Fibroblast of lung (primary cell): ENCODE measurements at regions not wholly inside any gene's neighbourhood (a gene's known extent, or its start where the extent isn't known, plus 50 kb on each side); places are given as distances from the start of the nearest gene placed in this dataset.

ENCODE experiments used
- DNase-seq, 2 donors: peaks; one replicate each; pipeline versions ENCODE4 v3.0.0 to v3.0.0-alpha.2; 2010; ENCODE audit warnings: low read depth in 2 of 2
- H2AFZ ChIP-seq: 2 replicates; pipeline ENCODE4 v1.5.1; 2012; ENCODE audit warnings: low read length, control low read depth, inconsistent platforms
- H3K27ac ChIP-seq: 2 replicates; pipeline ENCODE4 v1.5.1; 2011; ENCODE audit warnings: low read length, control low read depth; ENCODE audit not compliant: insufficient read depth
- H3K27me3 ChIP-seq: 2 replicates; pipeline ENCODE4 v1.5.1; 2011; ENCODE audit warnings: mild to moderate bottlenecking, low read length; ENCODE audit not compliant: control insufficient read depth, insufficient read depth
- H3K36me3 ChIP-seq: 2 replicates; pipeline ENCODE4 v1.5.1; 2011; ENCODE audit warnings: low read length; ENCODE audit not compliant: control insufficient read depth, insufficient read depth
- H3K4me1 ChIP-seq: 2 replicates; pipeline ENCODE4 v1.5.1; 2011; ENCODE audit warnings: low read length; ENCODE audit not compliant: control insufficient read depth, insufficient read depth; ENCODE audit errors: extremely low read depth
- H3K4me2 ChIP-seq: 2 replicates; pipeline ENCODE4 v1.5.1; 2011; ENCODE audit warnings: low read length, control low read depth; ENCODE audit not compliant: insufficient read depth; ENCODE audit errors: extremely low read depth
- H3K4me3 ChIP-seq, 4 experiments: fragments of 200-600 bp in 1 of 4; sonication (generic) in 1 of 4; replicated peaks in 1 of 4; 2 replicates each; pipeline ENCODE4 v1.5.1; 2011 to 2016; ENCODE audit warnings: low read length in 4 of 4, low read depth in 3 of 4, mild to moderate bottlenecking in 3 of 4, control low read depth in 2 of 4, inconsistent platforms in 1 of 4, mixed read lengths in 1 of 4; ENCODE audit not compliant: insufficient read depth in 1 of 4; ENCODE audit errors: control extremely low read depth in 1 of 4
- H3K79me2 ChIP-seq: 2 replicates; pipeline ENCODE4 v1.5.1; 2012; ENCODE audit warnings: mild to moderate bottlenecking, low read length, inconsistent platforms; ENCODE audit not compliant: control insufficient read depth, insufficient read depth
- H3K9ac ChIP-seq: 2 replicates; pipeline ENCODE4 v1.5.1; 2011; ENCODE audit warnings: mild to moderate bottlenecking, low read length, control low read depth; ENCODE audit not compliant: insufficient read depth
- H3K9me3 ChIP-seq: 2 replicates; pipeline ENCODE4 v1.5.1; 2012; ENCODE audit warnings: low read depth, low read length; ENCODE audit not compliant: control insufficient read depth, insufficient read depth
- H4K20me1 ChIP-seq: 2 replicates; pipeline ENCODE4 v1.5.1; 2011; ENCODE audit warnings: low read length; ENCODE audit not compliant: control insufficient read depth, insufficient read depth; ENCODE audit errors: extremely low read depth
- CTCF ChIP-seq, 2 donors: IDR thresholded peaks in 1 of 2; conservative IDR thresholded peaks in 1 of 2; 1 replicate in 1 of 2; 2 replicates in 1 of 2; pipeline ENCODE4 v1.5.1; 2011 to 2012; ENCODE audit warnings: low read length in 2 of 2, control low read depth in 1 of 2, inconsistent platforms in 1 of 2, low read depth in 1 of 2, mild to moderate bottlenecking in 1 of 2
- EZH2 ChIP-seq: IDR thresholded peaks from 2 replicates; pipeline ENCODE4 v1.5.1; 2012; ENCODE audit warnings: low read length, control low read depth, mild to moderate bottlenecking; ENCODE audit errors: missing control alignments

- no peak for DNase-seq
Observed at GRCh38 chr6:148091394-148091793, 251.2 kb upstream of the SASH1 start.

GRCh38 chr6:148103436-148103835 lies 239.2 kb upstream of the SASH1 start:
- Histone ChIP-seq H3K9ac (no peak overlapping the region), H3K36me3 (no peaks in the 10 kb centered on the region), H3K4me2 (no peak overlapping the region), H2AFZ (no peak overlapping the region), H3K9me3 (no peaks in the 10 kb centered on the region), H3K27ac (no peak overlapping the region), H3K4me1 (no peaks in the 10 kb centered on the region), H3K4me3 (no peak overlapping the region), H3K27me3 (no peaks in the 10 kb centered on the region), H4K20me1 (no peaks in the 10 kb centered on the region), H3K79me2 (no peaks in the 10 kb centered on the region)
- TF ChIP-seq EZH2: no peak
- no peak for TF ChIP-seq CTCF (conservative IDR thresholded peaks at IDR 0.05 in 1 of 2, IDR thresholded peaks at IDR 0.05 in 1 of 2; ENCODE audit: low read depth in 1 of 2, low read length in 2 of 2)
- DNase-seq: no peak

More at GRCh38 chr6:148091394-148091793, 251.2 kb upstream of the SASH1 start:
- no peak overlapping the region for H3K4me3 ChIP-seq
- H4K20me1 ChIP-seq: no peaks in the 10 kb centered on the region
- no peak overlapping the region for H2AFZ ChIP-seq
- no peak for TF ChIP-seq EZH2
- no peak for TF ChIP-seq CTCF (conservative IDR thresholded peaks at IDR 0.05 in 1 of 2, IDR thresholded peaks at IDR 0.05 in 1 of 2; ENCODE audit: low read depth in 1 of 2, low read length in 2 of 2)
- no peak overlapping the region for H3K9ac ChIP-seq
- H3K36me3 ChIP-seq: no peaks in the 10 kb centered on the region
- H3K27ac ChIP-seq: no peak overlapping the region
- H3K4me2 ChIP-seq: no peak overlapping the region
- H3K4me1 ChIP-seq: no peaks in the 10 kb centered on the region
- no peaks in the 10 kb centered on the region for H3K79me2 ChIP-seq
- no peaks in the 10 kb centered on the region for H3K9me3 ChIP-seq
- H3K27me3 ChIP-seq: no peaks in the 10 kb centered on the region

GRCh38 chr6:148104131-148104530 lies 238.5 kb upstream of the SASH1 start:
- H3K27ac ChIP-seq: no peak overlapping the region
- no peaks in the 10 kb centered on the region for H3K36me3 ChIP-seq
- no peak overlapping the region for H3K4me3 ChIP-seq
- TF ChIP-seq EZH2 (no peak), CTCF (conservative IDR thresholded peaks at IDR 0.05 in 1 of 2, IDR thresholded peaks at IDR 0.05 in 1 of 2; ENCODE audit: low read depth in 1 of 2, low read length in 2 of 2) (no peak)
- no peak overlapping the region for H2AFZ ChIP-seq
- no peak overlapping the region for H3K4me2 ChIP-seq
- no peak overlapping the region for H3K9ac ChIP-seq
- H3K4me1 ChIP-seq: no peaks in the 10 kb centered on the region
- no peaks in the 10 kb centered on the region for H4K20me1 ChIP-seq
- no peaks in the 10 kb centered on the region for H3K27me3 ChIP-seq
- H3K79me2 ChIP-seq: no peaks in the 10 kb centered on the region
- no peak for DNase-seq
- H3K9me3 ChIP-seq: no peaks in the 10 kb centered on the region
